ENCODE measurements at regions not wholly inside any gene's neighbourhood (a gene's known extent, or its start where the extent isn't known, plus 50 kb on each side); places are given as distances from the start of the nearest gene placed in this dataset.

DNA sequence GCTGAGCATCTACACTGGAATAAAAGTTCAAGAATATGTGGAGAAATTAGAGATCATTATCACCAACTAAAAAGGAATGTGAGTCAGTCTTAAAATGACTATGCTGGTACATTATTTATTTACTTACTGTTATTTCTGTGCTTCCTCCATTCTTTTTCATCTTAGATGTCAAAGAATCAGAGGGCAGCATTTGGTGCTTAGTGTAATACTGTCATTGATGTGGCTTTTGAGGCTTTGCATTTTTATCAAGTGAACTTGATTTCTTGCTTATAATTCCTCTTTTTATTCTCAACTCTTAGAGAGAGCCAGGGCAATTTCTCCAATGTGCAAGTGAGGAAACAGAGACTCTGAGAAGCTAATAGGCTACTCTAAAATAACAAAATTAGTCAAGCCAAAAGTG is 163.7 kb upstream of the TRPC7 start:
- Histone ChIP-seq H3K4me1 (0 out of 2 replicates have a peak, but pooled peaks cover 7% of the 10 kb centered on the region), H4K20me1 (no peaks in the 10 kb centered on the region), H3K9me3 (no peaks in the 10 kb centered on the region), H3K36me3 (no peaks in the 10 kb centered on the region), H3K4me2 (no peak overlapping the region), H3K27ac (no peak overlapping the region), H3K4me3 (no peak overlapping the region), H3K27me3 (no peaks in the 10 kb centered on the region), H3K9ac (no peak overlapping the region)
- no peak for TF ChIP-seq Cebpa-rat (IDR thresholded peaks at IDR 0.05)

DNA sequence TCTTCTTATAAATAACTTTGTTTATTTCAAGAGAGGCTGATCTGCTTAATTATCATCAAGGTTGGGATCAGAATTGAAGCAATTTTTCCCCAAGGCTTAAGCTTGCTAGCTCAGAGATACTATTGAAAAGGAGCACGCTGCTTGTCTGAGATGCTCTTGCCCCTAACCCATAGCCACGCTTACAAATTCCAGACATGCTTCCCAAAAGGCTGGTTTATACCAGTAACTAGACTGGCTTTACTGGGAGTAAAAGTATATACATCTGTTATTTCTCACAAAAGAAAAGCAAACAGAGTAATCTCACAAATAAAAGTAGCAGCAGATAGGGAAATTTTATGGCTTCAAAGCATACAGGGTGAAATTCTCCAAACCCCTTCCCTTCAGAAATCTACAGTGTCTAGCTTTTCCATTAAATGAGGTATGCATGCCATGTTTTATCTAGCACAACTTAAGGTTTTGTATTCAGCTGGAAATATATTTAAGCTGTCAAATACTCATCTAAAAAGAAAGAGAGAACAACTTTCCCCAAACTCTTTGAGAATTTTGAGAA is 163.2 kb upstream of the TRPC7 start:
- H3K9ac ChIP-seq, result no peak overlapping the region
- 0 out of 2 replicates have a peak, but pooled peaks cover 7% of the 10 kb centered on the region for H3K4me1 ChIP-seq
- no peaks in the 10 kb centered on the region for H3K27me3 ChIP-seq
- no peaks in the 10 kb centered on the region for H3K36me3 ChIP-seq
- H3K4me2 ChIP-seq, result no peak overlapping the region
- no peak overlapping the region for H3K27ac ChIP-seq
- no peak for TF ChIP-seq Cebpa-rat (IDR thresholded peaks at IDR 0.05)
- H3K9me3 ChIP-seq, result no peaks in the 10 kb centered on the region
- H3K4me3 ChIP-seq, result no peak overlapping the region
- H4K20me1 ChIP-seq, result no peaks in the 10 kb centered on the region

DNA sequence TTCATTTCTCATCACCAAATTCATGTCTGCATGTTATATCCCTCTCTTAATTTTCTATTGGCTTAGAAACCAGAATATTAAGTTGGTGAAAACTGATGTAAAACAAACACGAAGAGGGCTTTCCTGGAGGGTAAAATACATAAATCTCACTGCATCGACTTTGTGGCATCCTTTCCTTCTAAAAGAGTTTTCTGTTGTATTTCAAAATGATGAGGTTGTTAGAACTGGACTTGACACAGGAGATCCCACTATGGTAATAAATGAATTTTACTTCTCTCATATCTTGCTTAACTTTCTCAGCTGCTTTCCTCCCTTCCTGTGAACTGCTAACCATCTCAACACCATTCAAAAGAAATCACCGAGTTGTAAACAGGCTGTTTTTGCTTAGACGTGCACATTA is 162.0 kb upstream of the TRPC7 start:
- no peaks in the 10 kb centered on the region for H3K9me3 ChIP-seq
- no peaks in the 10 kb centered on the region for H4K20me1 ChIP-seq
- H3K4me2 ChIP-seq, result no peak overlapping the region
- 0 out of 2 replicates have a peak, but pooled peaks cover 7% of the 10 kb centered on the region for H3K4me1 ChIP-seq
- no peaks in the 10 kb centered on the region for H3K27me3 ChIP-seq
- TF ChIP-seq Cebpa-rat (IDR thresholded peaks at IDR 0.05), result no peak
- H3K27ac ChIP-seq, result no peak overlapping the region
- H3K9ac ChIP-seq, result no peak overlapping the region
- no peaks in the 10 kb centered on the region for H3K36me3 ChIP-seq
- no peak overlapping the region for H3K4me3 ChIP-seq

DNA sequence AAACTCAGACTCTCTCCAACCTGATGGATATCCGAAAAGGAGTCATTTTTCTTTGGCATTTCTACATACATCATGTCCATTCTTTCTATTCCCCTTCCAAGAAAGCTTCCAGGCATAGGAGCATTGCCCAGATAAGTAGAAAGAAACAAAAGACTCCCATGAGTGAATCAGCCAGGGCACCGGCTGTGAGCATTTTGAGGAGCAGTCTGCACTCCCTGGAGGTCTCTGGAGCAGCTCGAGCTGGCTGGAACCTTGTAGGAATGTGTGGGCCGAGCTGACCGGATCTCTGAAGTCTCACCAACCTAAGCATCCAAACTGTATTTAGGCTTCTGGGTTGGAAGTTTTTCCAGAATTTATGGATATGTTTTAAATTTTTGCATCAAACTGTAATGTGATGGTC is 161.4 kb upstream of the TRPC7 start:
- no peak overlapping the region for H3K27ac ChIP-seq
- 0 out of 2 replicates have a peak, but pooled peaks cover 7% of the 10 kb centered on the region for H3K4me1 ChIP-seq
- no peak for TF ChIP-seq Cebpa-rat (IDR thresholded peaks at IDR 0.05)
- no peak overlapping the region for H3K4me3 ChIP-seq
- no peaks in the 10 kb centered on the region for H3K27me3 ChIP-seq
- no peak overlapping the region for H3K9ac ChIP-seq
- no peak overlapping the region for H3K4me2 ChIP-seq
- no peaks in the 10 kb centered on the region for H4K20me1 ChIP-seq
- H3K9me3 ChIP-seq, result no peaks in the 10 kb centered on the region
- H3K36me3 ChIP-seq, result no peaks in the 10 kb centered on the region

DNA sequence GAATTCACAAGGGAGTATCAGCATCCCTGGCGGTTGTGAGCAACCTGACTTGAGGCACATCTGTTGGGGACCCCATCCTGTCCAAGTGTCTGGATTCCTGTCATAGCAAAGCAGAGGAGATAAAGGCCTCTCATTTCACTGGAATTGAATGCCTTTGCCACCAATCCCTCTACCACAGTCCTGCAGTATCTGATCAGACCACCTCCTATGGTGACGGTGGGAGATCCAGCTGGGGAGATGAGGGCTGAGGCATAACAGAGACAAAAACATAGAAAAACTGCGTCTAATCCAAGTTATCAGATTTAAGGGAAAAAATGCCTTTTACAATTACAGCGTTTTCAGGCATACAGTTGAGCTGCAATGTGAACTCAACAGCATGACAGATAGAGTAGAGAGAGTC is 160.7 kb upstream of the TRPC7 start:
- H3K27me3 ChIP-seq, result no peaks in the 10 kb centered on the region
- H3K9me3 ChIP-seq, result no peaks in the 10 kb centered on the region
- no peak overlapping the region for H3K4me2 ChIP-seq
- H3K36me3 ChIP-seq, result no peaks in the 10 kb centered on the region
- H3K4me3 ChIP-seq, result no peak overlapping the region
- H3K27ac ChIP-seq, result no peak overlapping the region
- TF ChIP-seq Cebpa-rat (IDR thresholded peaks at IDR 0.05), result no peak
- H4K20me1 ChIP-seq, result no peaks in the 10 kb centered on the region
- H3K4me1 ChIP-seq, result 0 out of 2 replicates have a peak, but pooled peaks cover 7% of the 10 kb centered on the region
- H3K9ac ChIP-seq, result no peak overlapping the region

DNA sequence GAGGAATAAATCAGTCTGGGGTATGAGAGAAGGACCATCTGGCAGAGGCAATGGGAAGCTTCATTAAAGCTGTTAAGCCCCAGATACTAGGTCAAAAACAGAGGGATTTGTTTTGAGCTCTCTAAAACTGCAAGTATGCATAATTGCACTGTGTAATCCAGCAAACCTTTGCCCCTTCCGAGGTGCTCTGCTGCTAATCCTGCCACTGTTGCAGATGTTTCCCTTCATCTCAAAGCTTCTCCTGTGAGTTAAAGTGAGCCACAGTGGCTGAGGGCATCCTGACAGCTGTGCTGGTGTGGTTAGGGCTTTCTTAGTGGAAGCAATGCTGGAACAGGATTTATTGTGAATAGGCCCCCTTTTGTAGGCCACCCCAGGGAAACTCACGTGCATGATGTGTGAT is 160.3 kb upstream of the TRPC7 start:
- H3K9me3 ChIP-seq, result no peaks in the 10 kb centered on the region
- H3K36me3 ChIP-seq, result no peaks in the 10 kb centered on the region
- TF ChIP-seq Cebpa-rat (IDR thresholded peaks at IDR 0.05), result no peak
- H3K4me2 ChIP-seq, result no peak overlapping the region
- no peaks in the 10 kb centered on the region for H4K20me1 ChIP-seq
- 0 out of 2 replicates have a peak, but pooled peaks cover 7% of the 10 kb centered on the region for H3K4me1 ChIP-seq
- no peaks in the 10 kb centered on the region for H3K27me3 ChIP-seq
- no peak overlapping the region for H3K27ac ChIP-seq
- H3K9ac ChIP-seq, result no peak overlapping the region
- no peak overlapping the region for H3K4me3 ChIP-seq

DNA sequence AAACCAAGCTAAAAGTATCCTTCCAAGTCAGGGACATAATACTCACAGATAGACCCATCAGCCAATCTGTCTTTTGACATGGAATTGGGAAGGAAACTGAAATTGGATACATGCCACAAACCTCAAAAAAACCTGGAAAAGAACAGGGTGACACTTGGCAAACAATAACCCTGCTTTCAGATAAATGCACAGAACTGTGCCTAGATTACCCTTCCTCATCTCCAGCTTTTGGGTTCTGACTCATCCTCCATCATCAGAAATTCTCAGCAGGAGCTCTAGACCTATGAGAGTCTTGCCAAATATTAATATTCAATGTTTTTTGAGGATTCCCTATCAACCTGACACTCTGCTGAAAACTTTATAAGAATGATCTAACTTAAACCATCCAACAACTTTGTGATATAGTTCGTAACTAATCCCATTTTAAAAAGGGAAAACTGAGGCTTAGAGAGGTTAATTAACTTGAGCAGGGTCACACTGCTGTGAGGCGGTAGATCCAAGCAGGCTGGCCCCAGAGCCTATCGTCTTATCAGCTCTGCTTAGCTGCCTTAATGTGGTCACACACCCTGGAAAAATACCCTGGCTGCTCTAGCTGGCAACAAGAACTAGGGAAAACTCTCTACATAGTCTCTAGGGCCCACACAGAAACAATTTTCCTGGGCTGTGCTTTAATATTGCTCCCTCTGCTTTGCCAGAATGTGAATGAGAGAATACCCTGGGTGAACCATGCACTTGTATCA is 157.0 kb upstream of the TRPC7 start:
- Histone ChIP-seq H4K20me1 (no peaks in the 10 kb centered on the region), H3K4me1 (no peaks in the 10 kb centered on the region)

DNA sequence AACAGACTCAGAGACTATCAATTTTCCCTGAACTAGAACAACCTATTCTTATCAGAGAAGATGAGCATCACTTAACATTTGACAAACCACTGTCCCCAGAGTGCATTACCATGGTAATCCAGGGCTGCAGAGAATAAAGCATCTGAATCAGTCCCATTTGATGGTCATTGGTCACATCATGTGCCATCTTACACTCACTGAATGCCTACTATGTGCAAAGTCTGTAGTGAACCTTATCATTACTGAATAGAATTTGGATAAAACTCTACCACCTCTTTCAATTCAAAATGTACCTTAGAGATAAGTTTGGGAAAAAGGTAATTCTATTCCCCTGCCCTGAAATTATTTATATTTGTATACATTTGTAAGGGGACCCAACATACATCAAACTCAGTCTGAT is 156.4 kb upstream of the TRPC7 start:
- Histone ChIP-seq H3K36me3 (no peaks in the 10 kb centered on the region), H3K9me3 (no peaks in the 10 kb centered on the region), H3K9ac (no peak overlapping the region), H3K27ac (no peak overlapping the region), H4K20me1 (no peaks in the 10 kb centered on the region), H3K4me2 (no peak overlapping the region), H3K4me1 (no peaks in the 10 kb centered on the region), H3K4me3 (no peak overlapping the region), H3K27me3 (no peaks in the 10 kb centered on the region)
- TF ChIP-seq Cebpa-rat (IDR thresholded peaks at IDR 0.05), result no peak

More for the DNA sequence above, 157.0 kb upstream of the TRPC7 start:
- H3K36me3 ChIP-seq, result no peaks in the 10 kb centered on the region
- no peak overlapping the region for H3K4me3 ChIP-seq
- H3K9ac ChIP-seq, result no peak overlapping the region
- TF ChIP-seq Cebpa-rat (IDR thresholded peaks at IDR 0.05), result no peak
- H3K27ac ChIP-seq, result no peak overlapping the region
- H3K27me3 ChIP-seq, result no peaks in the 10 kb centered on the region
- H3K9me3 ChIP-seq, result no peaks in the 10 kb centered on the region
- H3K4me2 ChIP-seq, result no peak overlapping the region

DNA sequence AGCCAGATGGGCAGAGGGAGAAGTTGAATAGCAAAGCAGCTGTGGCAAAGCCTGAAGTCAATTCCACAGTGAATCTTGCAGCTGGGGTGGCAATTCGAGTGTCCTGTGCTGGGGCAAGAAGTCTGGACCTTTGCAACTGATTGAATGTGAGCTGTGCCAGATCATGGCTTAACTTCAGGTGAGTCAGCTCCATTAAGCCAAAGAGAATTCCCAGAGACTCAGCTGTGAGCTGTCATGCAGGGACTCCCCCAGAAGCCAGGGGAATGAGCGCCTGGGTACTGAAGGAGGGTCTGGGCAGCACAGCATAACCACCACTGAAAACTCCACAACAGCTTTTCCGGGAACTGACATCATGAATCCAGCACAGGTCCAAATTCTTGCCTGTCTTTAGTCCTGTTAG is 153.5 kb upstream of the TRPC7 start:
- TF ChIP-seq Cebpa-rat (IDR thresholded peaks at IDR 0.05), result no peak
- H3K4me3 ChIP-seq, result no peak overlapping the region
- no peaks in the 10 kb centered on the region for H3K27me3 ChIP-seq
- no peak overlapping the region for H3K9ac ChIP-seq
- no peaks in the 10 kb centered on the region for H3K36me3 ChIP-seq
- no peak overlapping the region for H3K27ac ChIP-seq
- no peaks in the 10 kb centered on the region for H3K9me3 ChIP-seq
- H3K4me1 ChIP-seq, result no peaks in the 10 kb centered on the region
- no peak overlapping the region for H3K4me2 ChIP-seq
- H4K20me1 ChIP-seq, result no peaks in the 10 kb centered on the region

DNA sequence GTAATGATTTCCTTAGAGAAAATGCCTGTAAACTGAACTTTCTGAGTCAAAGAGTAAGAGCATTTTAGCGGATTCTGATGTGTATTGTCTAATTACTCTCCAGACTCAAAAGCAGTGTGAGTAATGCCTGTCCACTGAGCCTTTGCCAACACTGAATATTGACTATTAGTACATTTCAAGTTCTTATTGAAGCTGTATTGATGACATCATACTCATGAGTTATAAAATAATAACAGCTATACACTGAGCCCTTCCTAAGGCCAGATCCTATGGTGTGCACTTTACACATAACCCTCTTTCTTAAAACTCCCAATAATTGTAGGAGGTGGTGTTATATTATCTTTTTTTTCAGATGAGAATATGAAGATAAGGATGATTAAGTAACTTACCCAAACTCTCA is 152.8 kb upstream of the TRPC7 start:
- no peak overlapping the region for H3K27ac ChIP-seq
- H3K27me3 ChIP-seq, result no peaks in the 10 kb centered on the region
- no peaks in the 10 kb centered on the region for H3K9me3 ChIP-seq
- no peak overlapping the region for H3K4me3 ChIP-seq
- H3K4me2 ChIP-seq, result no peak overlapping the region
- TF ChIP-seq Cebpa-rat (IDR thresholded peaks at IDR 0.05), result no peak
- H4K20me1 ChIP-seq, result no peaks in the 10 kb centered on the region
- H3K9ac ChIP-seq, result no peak overlapping the region
- no peaks in the 10 kb centered on the region for H3K4me1 ChIP-seq
- H3K36me3 ChIP-seq, result no peaks in the 10 kb centered on the region

Data from BLaER1 (cell line).